ENCODE measurements at regions not wholly inside any gene's neighbourhood (a gene's known extent, or its start where the extent isn't known, plus 50 kb on each side); places are given as distances from the start of the nearest gene placed in this dataset.

GRCh38 chr6:151698931-151699700 lies 108.4 kb upstream of the ESR1 start:
- no peak for DNase-seq
- intact Hi-C loops (cut with DNase I): no loop called here

- no peak for DNase-seq
- intact Hi-C loops (cut with DNase I): no loop called here
Measured at GRCh38 chr6:151699719-151700118, 107.8 kb upstream of the ESR1 start.

GRCh38 chr6:151701911-151702562 lies 105.4 kb upstream of the ESR1 start:
- DNase-seq: no peak
- intact Hi-C loops (cut with DNase I): no loop called here

GRCh38 chr6:151702851-151703658 lies 104.4 kb upstream of the ESR1 start:
- DNase-seq: no peak
- intact Hi-C loops (cut with DNase I): no loop called here

GRCh38 chr6:151704383-151704782 lies 103.1 kb upstream of the ESR1 start:
- DNase-seq: no peak
- intact Hi-C loops (cut with DNase I): no loop called here

GRCh38 chr6:151705993-151706733 lies 101.3 kb upstream of the ESR1 start:
- no peak for DNase-seq
- intact Hi-C loops (cut with DNase I): no loop called here

- DNase-seq: no peak
- intact Hi-C loops (cut with DNase I): no loop called here
Measured at GRCh38 chr6:151709329-151709728, 98.2 kb upstream of the ESR1 start.

- intact Hi-C loops (cut with DNase I): no loop called here
- DNase-seq: no peak
Measured at GRCh38 chr6:151716526-151716932, 91.0 kb upstream of the ESR1 start.

- no peak for DNase-seq
- intact Hi-C loops (cut with DNase I): no loop called here
Measured at GRCh38 chr6:151719070-151719469, 88.4 kb upstream of the ESR1 start.

- intact Hi-C loops (cut with DNase I): no loop called here
Measured at GRCh38 chr6:151721146-151721545, 86.3 kb upstream of the ESR1 start.

GRCh38 chr6:151721671-151722070 lies 85.8 kb upstream of the ESR1 start:
- DNase-seq: no peak
- intact Hi-C loops (cut with DNase I): no loop called here

More at GRCh38 chr6:151721146-151721545, 86.3 kb upstream of the ESR1 start:
- DNase-seq: no peak

- intact Hi-C loops (cut with DNase I): no loop called here
Measured at GRCh38 chr6:151722342-151722741, 85.1 kb upstream of the ESR1 start.

GRCh38 chr6:151723152-151723551 lies 84.3 kb upstream of the ESR1 start:
- intact Hi-C loops (cut with DNase I): no loop called here
- DNase-seq: no peak

More at GRCh38 chr6:151722342-151722741, 85.1 kb upstream of the ESR1 start:
- DNase-seq: no peak

GRCh38 chr6:151729829-151730495 lies 77.5 kb upstream of the ESR1 start:
- intact Hi-C loops (cut with DNase I): no loop called here
- DNase-seq: no peak

GRCh38 chr6:151730496-151730870 lies 77.0 kb upstream of the ESR1 start:
- no peak for DNase-seq
- intact Hi-C loops (cut with DNase I): no loop called here

GRCh38 chr6:151731313-151731712 lies 76.2 kb upstream of the ESR1 start:
- no peak for DNase-seq
- intact Hi-C loops (cut with DNase I): no loop called here

GRCh38 chr6:151733680-151734320 lies 73.7 kb upstream of the ESR1 start:
- intact Hi-C loops (cut with DNase I): no loop called here
- no peak for DNase-seq

- intact Hi-C loops (cut with DNase I): no loop called here
- no peak for DNase-seq
Measured at GRCh38 chr6:151738267-151738666, 69.2 kb upstream of the ESR1 start.
